ENCODE measurements at regions not wholly inside any gene's neighbourhood (a gene's known extent, or its start where the extent isn't known, plus 50 kb on each side); places are given as distances from the start of the nearest gene placed in this dataset.
"Not testable (repeated sequence)": the region's sequence is repeated elsewhere in the genome, so short reads cannot be mapped to it uniquely, and the experiment has no call there.

- DNase-seq, result not testable (repeated sequence)
These were observed 133.1 kb downstream of the TSEN15 start for GRCh38 chr1:184184614-184185013.

- DNase-seq, result no peak
These were observed 133.8 kb downstream of the TSEN15 start for GRCh38 chr1:184185347-184185746.

- DNase-seq, result peak; percentile 92
These were observed 134.6 kb downstream of the TSEN15 start for GRCh38 chr1:184186167-184186566.

GRCh38 chr1:184187097-184187496 is 135.6 kb downstream of the TSEN15 start:
- no peak for DNase-seq

GRCh38 chr1:184188037-184188436 is 136.5 kb downstream of the TSEN15 start:
- no peak for DNase-seq

GRCh38 chr1:184189361-184189760 is 137.8 kb downstream of the TSEN15 start:
- DNase-seq, result no peak

GRCh38 chr1:184190616-184191015 is 139.1 kb downstream of the TSEN15 start:
- no peak for DNase-seq

- no peak for DNase-seq
These were observed 139.7 kb downstream of the TSEN15 start for GRCh38 chr1:184191181-184191621.

- DNase-seq, result no peak
These were observed 141.3 kb downstream of the TSEN15 start for GRCh38 chr1:184192796-184193195.

GRCh38 chr1:184193451-184193850 is 141.9 kb downstream of the TSEN15 start:
- DNase-seq, result no peak

GRCh38 chr1:184194236-184194635 is 142.7 kb downstream of the TSEN15 start:
- no peak for DNase-seq

GRCh38 chr1:184195722-184196121 is 144.2 kb downstream of the TSEN15 start:
- not testable (repeated sequence) for DNase-seq

- no peak for DNase-seq
These were observed 146.3 kb downstream of the TSEN15 start for GRCh38 chr1:184197831-184198230.

- DNase-seq, result no peak
These were observed 147.5 kb downstream of the TSEN15 start for GRCh38 chr1:184199036-184199435.

GRCh38 chr1:184199438-184200085 is 148.0 kb downstream of the TSEN15 start:
- no peak for DNase-seq

GRCh38 chr1:184208622-184209021 is 157.1 kb downstream of the TSEN15 start:
- no peak for DNase-seq

- peak; percentile 32 for DNase-seq
These were observed 158.5 kb downstream of the TSEN15 start for GRCh38 chr1:184210031-184210430.

GRCh38 chr1:184210862-184211261 is 159.3 kb downstream of the TSEN15 start:
- no peak for DNase-seq

GRCh38 chr1:184212649-184213314 is 161.3 kb downstream of the TSEN15 start:
- DNase-seq, result peak; percentile 41

- DNase-seq, result no peak
These were observed 162.6 kb downstream of the TSEN15 start for GRCh38 chr1:184214128-184214527.

GRCh38 chr1:184215274-184215925 is 163.9 kb downstream of the TSEN15 start:
- peak; percentile 89 for DNase-seq

- DNase-seq, result no peak
These were observed 167.0 kb downstream of the TSEN15 start for GRCh38 chr1:184218458-184219075.

GRCh38 chr1:184219414-184219813 is 167.4 kb upstream of the C1orf21 start:
- DNase-seq, result no peak

GRCh38 chr1:184219883-184220282 is 166.9 kb upstream of the C1orf21 start:
- DNase-seq, result no peak
